ENCODE measurements at regions not wholly inside any gene's neighbourhood (a gene's known extent, or its start where the extent isn't known, plus 50 kb on each side); places are given as distances from the start of the nearest gene placed in this dataset.
A peak's percentile ranks its signal among the peaks of the same experiment; 100 is the strongest.
"Not testable (repeated sequence)": the region's sequence is repeated elsewhere in the genome, so short reads cannot be mapped to it uniquely, and the experiment has no call there.

- no peak for DNase-seq
Measured at GRCh38 chr9:21597284-21597683, 115.2 kb upstream of the IFNE start.

- DNase-seq: no peak
Measured at GRCh38 chr9:21598749-21599148, 116.6 kb upstream of the IFNE start.

- DNase-seq: no peak
Measured at GRCh38 chr9:21605489-21605931, 123.4 kb upstream of the IFNE start.

- DNase-seq: no peak
Measured at GRCh38 chr9:21607576-21607975, 125.5 kb upstream of the IFNE start.

- DNase-seq: no peak
Measured at GRCh38 chr9:21608200-21608599, 126.1 kb upstream of the IFNE start.

- no peak for DNase-seq
Measured at GRCh38 chr9:21609506-21609905, 127.4 kb upstream of the IFNE start.

GRCh38 chr9:21611891-21612290, 129.8 kb upstream of the IFNE start:
- no peak for DNase-seq

- no peak for DNase-seq
Measured at GRCh38 chr9:21615018-21615417, 132.9 kb upstream of the IFNE start.

GRCh38 chr9:21615446-21615845, 133.3 kb upstream of the IFNE start:
- DNase-seq: no peak

GRCh38 chr9:21616082-21616778, 134.1 kb upstream of the IFNE start:
- DNase-seq: no peak

- peak; percentile 34 to 37 for DNase-seq
Measured at GRCh38 chr9:21624675-21625644, 142.8 kb upstream of the IFNE start.

- DNase-seq: no peak
Measured at GRCh38 chr9:21626493-21626892, 144.4 kb upstream of the IFNE start.

GRCh38 chr9:21628954-21629353, 146.8 kb upstream of the IFNE start:
- not testable (repeated sequence) for DNase-seq

- DNase-seq: no peak
Measured at GRCh38 chr9:21634951-21635350, 152.8 kb upstream of the IFNE start.

- no peak for DNase-seq
Measured at GRCh38 chr9:21638104-21638503, 156.0 kb upstream of the IFNE start.

GRCh38 chr9:21653091-21653490, 149.3 kb upstream of the MTAP start:
- DNase-seq: no peak

- DNase-seq: no peak
Measured at GRCh38 chr9:21653589-21653988, 148.8 kb upstream of the MTAP start.

- no peak for DNase-seq
Measured at GRCh38 chr9:21656776-21657674, 145.4 kb upstream of the MTAP start.

- DNase-seq: no peak
Measured at GRCh38 chr9:21657966-21658667, 144.3 kb upstream of the MTAP start.

- DNase-seq: no peak
Measured at GRCh38 chr9:21660976-21661375, 141.5 kb upstream of the MTAP start.

GRCh38 chr9:21661626-21662025, 140.8 kb upstream of the MTAP start:
- no peak for DNase-seq

Data from right lung (tissue), 2 donors.